Endothelial cell of umbilical vein (primary cell): ENCODE measurements at regions not wholly inside any gene's neighbourhood (a gene's known extent, or its start where the extent isn't known, plus 50 kb on each side); places are given as distances from the start of the nearest gene placed in this dataset.

ENCODE experiments used
- EZH2 ChIP-seq: IDR thresholded peaks from 2 replicates; pipeline ENCODE4 v1.6.1; 2012; ENCODE audit warnings: borderline replicate concordance, low read depth, mild to moderate bottlenecking, moderate library complexity, low read length, inconsistent platforms; ENCODE audit not compliant: severe bottlenecking
- MYC ChIP-seq: IDR thresholded peaks from one replicate; pipeline ENCODE4 v1.6.1; 2011; ENCODE audit warnings: mild to moderate bottlenecking, low read depth, low read length
- POLR2A ChIP-seq: IDR thresholded peaks from 2 replicates; pipeline ENCODE4 v1.6.1; 2012; ENCODE audit warnings: low read depth, mild to moderate bottlenecking, control low read depth, low read length
- TF ChIP-seq, protein P1 (sequence below), 2 donors: IDR thresholded peaks; 1 replicate in 1 of 2; 2 replicates in 1 of 2; pipeline ENCODE4 v1.5.1; 2011; ENCODE audit warnings: low read length in 2 of 2, mild to moderate bottlenecking in 2 of 2, moderate library complexity in 2 of 2, control low read depth in 1 of 2, inconsistent platforms in 1 of 2, low read depth in 1 of 2; ENCODE audit not compliant: insufficient read depth in 1 of 2; ENCODE audit errors: extremely low read depth in 1 of 2

DNA sequence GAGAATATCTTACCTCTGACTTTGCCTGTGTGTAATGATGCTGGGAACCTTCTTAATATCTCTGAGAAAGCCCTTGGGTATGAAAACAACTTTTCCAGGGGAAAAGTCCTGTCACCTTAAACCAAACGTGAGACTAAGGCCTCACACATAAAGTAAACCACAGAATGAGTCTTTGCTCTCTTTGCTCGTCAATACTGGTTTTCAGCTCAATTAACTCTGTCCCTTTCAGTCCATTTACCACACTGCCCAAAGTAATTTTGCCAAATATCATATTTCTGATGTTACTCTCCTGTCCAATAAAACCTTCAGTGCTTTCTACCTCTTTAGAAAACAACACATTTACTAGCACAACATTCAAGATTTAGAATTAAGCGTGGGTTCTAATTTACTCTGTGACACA is 100.5 kb upstream of the HMGCLL1 start:
- TF ChIP-seq, protein P1, sequence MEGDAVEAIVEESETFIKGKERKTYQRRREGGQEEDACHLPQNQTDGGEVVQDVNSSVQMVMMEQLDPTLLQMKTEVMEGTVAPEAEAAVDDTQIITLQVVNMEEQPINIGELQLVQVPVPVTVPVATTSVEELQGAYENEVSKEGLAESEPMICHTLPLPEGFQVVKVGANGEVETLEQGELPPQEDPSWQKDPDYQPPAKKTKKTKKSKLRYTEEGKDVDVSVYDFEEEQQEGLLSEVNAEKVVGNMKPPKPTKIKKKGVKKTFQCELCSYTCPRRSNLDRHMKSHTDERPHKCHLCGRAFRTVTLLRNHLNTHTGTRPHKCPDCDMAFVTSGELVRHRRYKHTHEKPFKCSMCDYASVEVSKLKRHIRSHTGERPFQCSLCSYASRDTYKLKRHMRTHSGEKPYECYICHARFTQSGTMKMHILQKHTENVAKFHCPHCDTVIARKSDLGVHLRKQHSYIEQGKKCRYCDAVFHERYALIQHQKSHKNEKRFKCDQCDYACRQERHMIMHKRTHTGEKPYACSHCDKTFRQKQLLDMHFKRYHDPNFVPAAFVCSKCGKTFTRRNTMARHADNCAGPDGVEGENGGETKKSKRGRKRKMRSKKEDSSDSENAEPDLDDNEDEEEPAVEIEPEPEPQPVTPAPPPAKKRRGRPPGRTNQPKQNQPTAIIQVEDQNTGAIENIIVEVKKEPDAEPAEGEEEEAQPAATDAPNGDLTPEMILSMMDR (IDR thresholded peaks at IDR 0.05; ENCODE audit: extremely low read depth in 1 of 2, insufficient read depth in 1 of 2, low read depth in 1 of 2, low read length in 2 of 2), result no peak
- TF ChIP-seq POLR2A, result no peak
- TF ChIP-seq MYC, result no peak
- TF ChIP-seq EZH2, result no peak
